ENCODE measurements at regions not wholly inside any gene's neighbourhood (a gene's known extent, or its start where the extent isn't known, plus 50 kb on each side); places are given as distances from the start of the nearest gene placed in this dataset.

- DNase-seq: no peak
Observed at GRCh38 chr16:27679899-27680298, 130.0 kb downstream of the KATNIP start.

- DNase-seq: no peak
Observed at GRCh38 chr16:27681681-27682080, 131.7 kb downstream of the KATNIP start.

GRCh38 chr16:27684047-27684446, 134.1 kb downstream of the KATNIP start:
- DNase-seq: no peak

GRCh38 chr16:27685807-27686206, 135.9 kb downstream of the KATNIP start:
- no peak for DNase-seq

GRCh38 chr16:27686926-27687325, 137.0 kb downstream of the KATNIP start:
- no peak for DNase-seq

- DNase-seq: no peak
Observed at GRCh38 chr16:27687605-27688004, 137.7 kb downstream of the KATNIP start.

- DNase-seq: peak in 1 of 51 donors; percentile 56
Observed at GRCh38 chr16:27689711-27690110, 139.8 kb downstream of the KATNIP start.

GRCh38 chr16:27690608-27691007, 140.7 kb downstream of the KATNIP start:
- peak in 24 of 51 donors; percentile 5 to 62 (median 28) for DNase-seq

- peak in 2 of 51 donors; percentile 3 to 23 for DNase-seq
Observed at GRCh38 chr16:27691721-27692120, 141.8 kb downstream of the KATNIP start.

GRCh38 chr16:27692576-27692975, 142.6 kb downstream of the KATNIP start:
- no peak for DNase-seq

- no peak for DNase-seq
Observed at GRCh38 chr16:27695161-27695560, 145.2 kb downstream of the KATNIP start.

- DNase-seq: peak in 14 of 51 donors; percentile 7 to 58 (median 23)
Observed at GRCh38 chr16:27698266-27698665, 148.3 kb downstream of the KATNIP start.

- DNase-seq: no peak
Observed at GRCh38 chr16:27698746-27699145, 148.8 kb downstream of the KATNIP start.

GRCh38 chr16:27699540-27699939, 149.6 kb downstream of the KATNIP start:
- no peak for DNase-seq

- DNase-seq: peak in 17 of 51 donors; percentile 17 to 65 (median 32)
Observed at GRCh38 chr16:27700304-27700995, 150.5 kb downstream of the KATNIP start.

GRCh38 chr16:27701381-27701780, 151.4 kb downstream of the KATNIP start:
- no peak for DNase-seq

- DNase-seq: no peak
Observed at GRCh38 chr16:27703121-27703520, 153.2 kb downstream of the KATNIP start.

GRCh38 chr16:27703545-27703944, 153.6 kb downstream of the KATNIP start:
- no peak for DNase-seq

- no peak for DNase-seq
Observed at GRCh38 chr16:27704252-27704651, 154.3 kb downstream of the KATNIP start.

- DNase-seq: no peak
Observed at GRCh38 chr16:27706156-27706865, 156.4 kb downstream of the KATNIP start.

- no peak for DNase-seq
Observed at GRCh38 chr16:27706866-27707685, 157.1 kb downstream of the KATNIP start.

GRCh38 chr16:27708651-27709050, 158.7 kb downstream of the KATNIP start:
- no peak for DNase-seq
